ENCODE measurements at regions not wholly inside any gene's neighbourhood (a gene's known extent, or its start where the extent isn't known, plus 50 kb on each side); places are given as distances from the start of the nearest gene placed in this dataset.
"Not testable (repeated sequence)": the region's sequence is repeated elsewhere in the genome, so short reads cannot be mapped to it uniquely, and the experiment has no call there.

DNA sequence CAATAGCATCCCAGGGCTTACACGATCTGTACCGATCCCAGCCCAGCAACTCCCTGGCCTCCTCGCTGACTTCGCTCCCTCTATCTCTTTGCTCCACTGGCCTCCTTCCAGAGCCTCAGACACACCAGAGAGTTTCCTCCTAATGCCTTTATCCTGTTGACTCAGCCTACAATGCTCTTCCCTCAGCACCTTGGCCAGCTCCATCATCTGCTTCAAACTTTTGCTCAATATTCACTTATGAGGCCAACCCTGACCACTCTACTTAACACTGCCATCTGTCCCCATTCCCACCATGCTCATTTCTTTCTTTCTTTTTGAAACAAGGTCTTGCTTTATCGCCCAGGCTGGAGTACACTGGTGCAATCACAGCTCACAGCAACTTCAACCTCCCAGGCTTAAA lies 180.9 kb downstream of the CEP170 start:
- CTCF ChIA-PET, H3K27me3 Mint-ChIP-seq, DNase-seq, H3K4me1 Mint-ChIP-seq, H3K36me3 Mint-ChIP-seq, H3K27ac Mint-ChIP-seq, H3K4me3 Mint-ChIP-seq, H3K9me3 Mint-ChIP-seq: not testable (repeated sequence)

GRCh38 chr1:243067056-243067455 lies 188.0 kb downstream of the CEP170 start:
- CTCF ChIA-PET, result not testable (repeated sequence)

DNA sequence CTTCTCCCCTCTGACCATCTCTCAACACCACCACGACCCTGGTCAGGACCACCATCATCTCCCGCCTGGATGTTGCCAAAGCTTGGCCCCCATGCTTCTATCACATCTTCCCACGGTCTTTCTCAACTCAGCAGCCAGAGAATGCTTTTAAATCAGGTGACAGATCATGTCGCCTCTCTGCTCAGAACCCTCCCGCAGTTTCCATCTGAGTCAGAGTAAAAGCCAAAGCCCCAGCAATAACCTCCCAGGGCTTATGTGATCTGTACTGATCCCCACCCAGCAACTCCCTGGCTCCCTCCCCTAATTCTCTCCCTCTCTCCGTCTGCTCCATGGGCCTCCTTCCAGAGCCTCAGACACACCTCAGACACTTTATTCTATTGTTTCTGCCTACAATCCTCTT lies 193.1 kb downstream of the CEP170 start:
- H3K36me3 Mint-ChIP-seq, H3K4me3 Mint-ChIP-seq, DNase-seq, CTCF ChIA-PET, H3K27ac Mint-ChIP-seq, H3K9me3 Mint-ChIP-seq, H3K4me1 Mint-ChIP-seq, H3K27me3 Mint-ChIP-seq: not testable (repeated sequence)

More at GRCh38 chr1:243067056-243067455, 188.0 kb downstream of the CEP170 start:
- H3K36me3 Mint-ChIP-seq, H3K4me3 Mint-ChIP-seq, DNase-seq, H3K4me1 Mint-ChIP-seq, H3K9me3 Mint-ChIP-seq, H3K27ac Mint-ChIP-seq, H3K27me3 Mint-ChIP-seq: not testable (repeated sequence)

- H3K4me1 Mint-ChIP-seq, CTCF ChIA-PET, H3K4me3 Mint-ChIP-seq: not testable (repeated sequence)
Measured at GRCh38 chr1:243055510-243055909, 199.6 kb downstream of the CEP170 start.

DNA sequence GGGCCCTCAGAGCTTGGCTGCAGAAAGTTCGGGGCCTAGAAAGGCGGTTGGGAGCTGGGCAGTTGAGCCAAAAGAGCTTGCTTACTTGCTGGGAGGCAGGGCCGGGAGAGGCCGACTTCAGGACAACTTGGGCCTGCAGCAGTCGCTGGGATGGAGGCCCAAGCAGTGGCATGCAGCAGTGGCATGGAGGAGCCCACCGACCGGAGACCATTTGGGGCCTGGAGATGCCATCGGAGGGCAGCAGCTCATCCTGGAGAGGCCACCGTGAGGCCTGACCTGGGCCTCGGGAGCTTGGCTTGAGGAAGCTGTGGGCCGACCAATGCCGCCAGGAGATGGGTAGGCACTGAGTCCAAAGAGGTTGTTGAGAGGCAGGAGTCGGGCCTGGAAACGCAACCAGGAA lies 200.0 kb downstream of the CEP170 start:
- H3K36me3 Mint-ChIP-seq, DNase-seq, H3K9me3 Mint-ChIP-seq, H3K4me3 Mint-ChIP-seq, H3K27ac Mint-ChIP-seq, H3K27me3 Mint-ChIP-seq, CTCF ChIA-PET, H3K4me1 Mint-ChIP-seq: not testable (repeated sequence)

More at GRCh38 chr1:243055510-243055909, 199.6 kb downstream of the CEP170 start:
- DNase-seq, H3K27me3 Mint-ChIP-seq, H3K27ac Mint-ChIP-seq, H3K36me3 Mint-ChIP-seq, H3K9me3 Mint-ChIP-seq: not testable (repeated sequence)

DNA sequence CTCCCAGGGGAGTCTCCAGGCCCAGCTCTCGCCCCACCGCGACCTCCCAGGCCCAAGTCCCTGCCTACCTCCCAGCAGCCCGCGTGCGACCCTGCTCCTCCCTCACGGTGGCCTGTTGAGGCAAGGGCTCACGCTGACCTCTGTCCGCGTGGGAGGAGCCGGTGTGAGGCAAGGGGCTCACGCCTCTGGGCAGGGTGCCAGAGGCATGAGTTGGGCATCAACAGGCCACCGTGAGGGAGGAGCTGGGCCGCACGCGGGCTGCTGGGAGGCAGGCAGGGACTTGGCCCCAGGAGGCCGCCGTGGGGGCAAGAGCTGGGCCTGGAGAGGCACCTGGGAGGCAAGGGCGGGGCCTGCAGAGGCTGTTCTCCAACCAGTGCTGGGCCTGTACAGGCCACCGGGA lies 200.4 kb downstream of the CEP170 start:
- H3K4me3 Mint-ChIP-seq, H3K27ac Mint-ChIP-seq, DNase-seq, H3K27me3 Mint-ChIP-seq, H3K9me3 Mint-ChIP-seq, CTCF ChIA-PET, H3K4me1 Mint-ChIP-seq, H3K36me3 Mint-ChIP-seq: not testable (repeated sequence)

DNA sequence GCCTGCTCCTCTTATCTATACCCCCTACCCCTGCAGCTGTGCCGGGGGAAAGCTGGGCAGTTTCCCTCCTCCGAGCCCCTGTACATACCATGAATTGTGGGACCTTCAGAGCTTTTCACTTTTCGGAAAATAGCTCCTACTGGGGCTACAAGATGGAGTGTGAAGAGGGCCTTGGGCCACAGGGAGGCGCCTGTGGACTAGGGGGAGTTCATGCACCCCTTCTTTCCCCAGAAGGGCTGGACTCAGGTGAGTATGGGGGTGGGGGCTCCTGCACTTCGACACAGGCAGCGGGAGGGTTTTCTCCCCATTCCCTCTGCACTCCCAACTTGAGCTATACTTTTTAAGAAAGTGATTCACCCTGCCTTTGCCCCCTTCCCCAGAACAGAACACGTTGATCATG lies 202.0 kb downstream of the CEP170 start:
- H3K27ac Mint-ChIP-seq, H3K4me3 Mint-ChIP-seq, H3K27me3 Mint-ChIP-seq, H3K4me1 Mint-ChIP-seq, CTCF ChIA-PET, DNase-seq, H3K36me3 Mint-ChIP-seq, H3K9me3 Mint-ChIP-seq: not testable (repeated sequence)

DNA sequence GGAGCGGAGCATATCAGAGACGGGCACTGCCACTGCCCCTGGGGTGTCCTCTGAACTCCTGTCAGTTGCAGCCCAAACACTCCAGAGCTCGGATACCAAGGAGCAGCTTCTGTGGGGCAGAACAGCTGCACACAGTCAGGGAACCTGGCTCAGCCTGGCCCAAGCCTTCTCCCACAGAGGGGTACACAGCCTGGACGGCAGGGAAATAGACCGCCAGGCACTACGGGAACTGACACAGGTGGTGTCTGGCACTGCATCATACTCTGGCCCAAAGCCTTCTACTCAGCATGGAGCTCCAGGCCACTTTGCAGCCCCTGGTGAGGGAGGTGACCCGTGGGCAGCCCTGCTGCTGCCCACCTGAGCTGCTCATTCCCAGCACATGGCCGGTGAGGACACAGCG lies 204.5 kb downstream of the CEP170 start:
- DNase-seq, H3K9me3 Mint-ChIP-seq, H3K36me3 Mint-ChIP-seq, H3K27ac Mint-ChIP-seq, H3K4me1 Mint-ChIP-seq, H3K4me3 Mint-ChIP-seq, H3K27me3 Mint-ChIP-seq, CTCF ChIA-PET: not testable (repeated sequence)

- H3K36me3 Mint-ChIP-seq, H3K4me3 Mint-ChIP-seq, H3K4me1 Mint-ChIP-seq, DNase-seq, H3K27ac Mint-ChIP-seq, H3K9me3 Mint-ChIP-seq, CTCF ChIA-PET, H3K27me3 Mint-ChIP-seq: not testable (repeated sequence)
Measured at GRCh38 chr1:243049716-243050115, 205.4 kb downstream of the CEP170 start.

DNA sequence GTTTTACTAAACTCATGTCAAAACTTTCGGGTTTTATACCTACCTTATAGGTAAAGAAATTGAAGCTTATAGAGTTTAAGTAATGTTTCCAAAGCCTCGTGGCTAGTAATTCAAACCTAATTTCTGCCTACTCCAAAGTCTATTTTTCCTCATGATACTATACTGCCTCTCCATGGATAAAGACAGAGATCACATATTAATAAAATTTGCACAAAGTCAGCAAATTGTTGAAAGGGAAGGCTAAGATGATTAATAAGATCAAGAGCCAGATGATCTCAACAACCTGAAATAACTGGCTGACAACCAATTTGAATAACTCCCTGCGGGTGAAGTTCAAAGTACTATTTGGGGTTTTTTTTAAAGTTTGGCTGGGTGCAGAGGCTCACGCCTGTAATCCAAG lies 233.7 kb downstream of the CEP170 start:
- H3K27me3 Mint-ChIP-seq, H3K4me1 Mint-ChIP-seq, H3K4me3 Mint-ChIP-seq, H3K27ac Mint-ChIP-seq, DNase-seq, CTCF ChIA-PET, H3K36me3 Mint-ChIP-seq, H3K9me3 Mint-ChIP-seq: not testable (repeated sequence)

- H3K27me3 Mint-ChIP-seq, H3K36me3 Mint-ChIP-seq, H3K4me1 Mint-ChIP-seq, CTCF ChIA-PET, H3K27ac Mint-ChIP-seq, H3K9me3 Mint-ChIP-seq, H3K4me3 Mint-ChIP-seq: not testable (repeated sequence)
- peak; percentile 75 for DNase-seq
Measured at GRCh38 chr1:243019030-243019635, 235.9 kb downstream of the CEP170 start.

DNA sequence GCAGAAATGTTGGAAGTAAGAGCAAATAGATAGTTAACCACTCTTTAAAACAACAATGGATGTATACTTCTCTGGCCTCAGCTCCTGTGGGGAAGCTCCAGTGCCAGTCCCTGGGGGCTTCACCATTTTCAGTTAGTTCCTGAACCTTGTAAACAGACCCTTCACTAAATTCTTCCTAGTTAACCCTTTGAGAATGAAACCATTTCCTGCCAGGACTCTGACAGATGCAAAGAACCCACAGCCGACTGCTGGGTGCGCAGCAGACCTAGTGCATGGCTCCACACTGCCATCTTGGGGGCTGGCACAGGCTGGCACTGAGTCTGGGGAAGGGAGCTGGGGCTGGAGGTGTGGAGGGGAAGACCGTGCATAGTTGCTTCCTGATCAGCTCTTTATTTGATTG lies 244.4 kb downstream of the CEP170 start:
- DNase-seq, H3K27ac Mint-ChIP-seq, H3K9me3 Mint-ChIP-seq, H3K4me3 Mint-ChIP-seq, H3K4me1 Mint-ChIP-seq, CTCF ChIA-PET, H3K27me3 Mint-ChIP-seq, H3K36me3 Mint-ChIP-seq: not testable (repeated sequence)

DNA sequence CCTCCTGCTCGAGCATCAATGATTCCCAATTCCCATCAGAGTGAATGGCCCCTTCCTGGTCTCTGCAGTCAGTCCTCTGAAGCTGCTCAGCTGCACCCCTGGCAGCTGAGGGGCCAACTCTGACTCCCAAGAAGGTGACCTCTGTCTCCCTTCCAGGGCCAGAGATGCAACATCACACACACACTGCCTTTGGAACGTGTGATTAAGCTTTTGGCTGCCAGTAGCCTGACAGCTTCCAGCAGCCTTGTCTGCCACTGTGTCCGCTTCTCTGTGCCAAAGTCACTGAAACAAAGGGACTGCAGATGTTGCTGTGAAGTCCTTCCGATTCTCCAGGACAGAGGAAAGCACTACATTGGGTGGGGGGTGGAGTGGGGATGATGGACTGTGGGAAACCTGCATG lies 254.1 kb downstream of the CEP170 start:
- H3K27ac Mint-ChIP-seq, H3K9me3 Mint-ChIP-seq, DNase-seq, H3K36me3 Mint-ChIP-seq, CTCF ChIA-PET, H3K4me1 Mint-ChIP-seq, H3K4me3 Mint-ChIP-seq, H3K27me3 Mint-ChIP-seq: not testable (repeated sequence)

DNA sequence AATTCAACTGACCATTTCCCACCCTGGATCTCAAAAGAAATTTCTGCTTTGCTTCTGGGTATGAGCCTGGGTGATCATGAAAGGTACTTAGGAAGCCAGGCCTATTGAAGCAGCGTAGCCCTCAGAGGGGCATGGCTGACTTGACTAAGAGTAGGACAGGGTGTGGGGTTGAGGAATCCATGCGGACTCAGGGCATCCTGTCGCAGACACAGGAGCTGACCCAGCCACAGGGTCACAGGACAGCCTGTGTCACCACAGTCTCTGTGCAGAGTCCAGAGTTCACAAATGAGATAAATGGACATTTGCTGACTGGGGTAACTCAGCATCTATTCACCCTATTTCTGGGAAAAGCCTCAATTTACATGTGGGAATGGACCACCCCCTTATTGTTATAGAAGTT lies 262.3 kb downstream of the CEP170 start:
- H3K9me3 Mint-ChIP-seq, H3K27ac Mint-ChIP-seq, H3K4me1 Mint-ChIP-seq, H3K36me3 Mint-ChIP-seq, H3K4me3 Mint-ChIP-seq, CTCF ChIA-PET, H3K27me3 Mint-ChIP-seq, DNase-seq: not testable (repeated sequence)

GRCh38 chr1:242985096-242985495 lies 270.0 kb downstream of the CEP170 start:
- DNase-seq, CTCF ChIA-PET, H3K9me3 Mint-ChIP-seq: not testable (repeated sequence)

GRCh38 chr1:242973341-242973740 lies 281.7 kb downstream of the CEP170 start:
- H3K4me1 Mint-ChIP-seq, DNase-seq, H3K27me3 Mint-ChIP-seq, H3K36me3 Mint-ChIP-seq, CTCF ChIA-PET, H3K27ac Mint-ChIP-seq, H3K9me3 Mint-ChIP-seq, H3K4me3 Mint-ChIP-seq: not testable (repeated sequence)

More at GRCh38 chr1:242985096-242985495, 270.0 kb downstream of the CEP170 start:
- not testable (repeated sequence) for H3K4me3 Mint-ChIP-seq, H3K27ac Mint-ChIP-seq, H3K36me3 Mint-ChIP-seq, H3K27me3 Mint-ChIP-seq, H3K4me1 Mint-ChIP-seq

Data from activated naive CD4-positive, alpha-beta T cell treated with anti-CD3 and anti-CD28 coated beads, Interleukin-2, amount 10 ng/mL, durations not matched to agents 7 days and 5 days (primary cell).